Hepatocyte (in vitro differentiated cells): ENCODE measurements at regions not wholly inside any gene's neighbourhood (a gene's known extent, or its start where the extent isn't known, plus 50 kb on each side); places are given as distances from the start of the nearest gene placed in this dataset.

Experiments
- CTCF ChIP-seq: fragments of 200-600 bp; sonication (generic); IDR thresholded peaks from 2 replicates; pipeline ENCODE4 v1.5.1; 2016; ENCODE audit warnings: antibody characterized with exemption, mild to moderate bottlenecking; ENCODE audit not compliant: poor library complexity
- EZH2 ChIP-seq: fragments of 200-600 bp; sonication (generic); IDR thresholded peaks from 2 replicates; pipeline ENCODE4 v1.6.1; 2016; ENCODE audit warnings: antibody characterized with exemption, mild to moderate bottlenecking, borderline replicate concordance
- EZH2phosphoT487 ChIP-seq: fragments of 200-600 bp; sonication (generic); IDR thresholded peaks from one replicate; pipeline ENCODE4 v1.6.1; 2018; ENCODE audit warnings: antibody characterized with exemption, mild to moderate bottlenecking, low read depth, moderate library complexity; ENCODE audit not compliant: unreplicated experiment, severe bottlenecking

- TF ChIP-seq CTCF (no peak), EZH2 (no peak), EZH2phosphoT487 (no peak)
Observed at GRCh38 chr12:103028881-103029639, 71.6 kb downstream of the ASCL1 start.
